GM10248 (cell line): ENCODE measurements at regions not wholly inside any gene's neighbourhood (a gene's known extent, or its start where the extent isn't known, plus 50 kb on each side); places are given as distances from the start of the nearest gene placed in this dataset.

ENCODE experiments used
- CTCF ChIA-PET: fragments of 300-600 bp; sonication (Branson Sonifier 250); formaldehyde crosslinking; extraction: SDS; loops from one replicate; lab custom pipeline; 2021; ENCODE audit warnings: antibody characterized with exemption; lab: Yijun Ruan, JAX
- POLR2A ChIA-PET: fragments of 350-650 bp; sonication (Branson Sonifier 250); formaldehyde crosslinking; extraction: SDS; loops from one replicate; lab custom pipeline; 2020; ENCODE audit warnings: antibody characterized with exemption; lab: Yijun Ruan, JAX
- DNase-seq: peaks from one replicate; pipeline ENCODE4 v3.0.0; 2012; ENCODE audit errors: extremely low spot score
- TF ChIP-seq, protein P1 (sequence below): IDR thresholded peaks from 2 replicates; pipeline ENCODE4 v1.5.1; 2012; ENCODE audit warnings: mild to moderate bottlenecking, low read depth; ENCODE audit errors: extremely low read depth, missing control alignments, control extremely low read depth

DNA sequence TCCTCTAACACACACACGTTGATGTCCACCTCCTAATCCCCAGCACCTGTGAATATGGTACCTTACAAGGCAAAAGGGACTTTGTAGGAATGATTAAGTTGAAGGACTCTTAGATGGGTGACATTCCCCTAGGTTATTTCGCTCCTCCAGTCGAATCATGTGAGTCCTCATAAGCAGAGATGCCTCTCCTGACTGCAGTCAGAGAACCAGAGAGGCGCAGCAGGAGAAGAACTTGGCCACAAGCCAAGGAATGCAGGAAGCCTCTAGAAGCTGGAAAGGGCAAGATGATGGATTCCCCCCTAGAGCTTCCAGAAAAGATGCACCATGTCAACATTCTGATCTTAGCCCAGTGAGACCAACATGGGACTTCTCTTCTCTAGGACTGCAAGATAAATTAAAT, 133.1 kb upstream of the PTPRT start:
- DNase-seq, result no peak
- POLR2A ChIA-PET, result no interaction called here
- TF ChIP-seq, protein P1, sequence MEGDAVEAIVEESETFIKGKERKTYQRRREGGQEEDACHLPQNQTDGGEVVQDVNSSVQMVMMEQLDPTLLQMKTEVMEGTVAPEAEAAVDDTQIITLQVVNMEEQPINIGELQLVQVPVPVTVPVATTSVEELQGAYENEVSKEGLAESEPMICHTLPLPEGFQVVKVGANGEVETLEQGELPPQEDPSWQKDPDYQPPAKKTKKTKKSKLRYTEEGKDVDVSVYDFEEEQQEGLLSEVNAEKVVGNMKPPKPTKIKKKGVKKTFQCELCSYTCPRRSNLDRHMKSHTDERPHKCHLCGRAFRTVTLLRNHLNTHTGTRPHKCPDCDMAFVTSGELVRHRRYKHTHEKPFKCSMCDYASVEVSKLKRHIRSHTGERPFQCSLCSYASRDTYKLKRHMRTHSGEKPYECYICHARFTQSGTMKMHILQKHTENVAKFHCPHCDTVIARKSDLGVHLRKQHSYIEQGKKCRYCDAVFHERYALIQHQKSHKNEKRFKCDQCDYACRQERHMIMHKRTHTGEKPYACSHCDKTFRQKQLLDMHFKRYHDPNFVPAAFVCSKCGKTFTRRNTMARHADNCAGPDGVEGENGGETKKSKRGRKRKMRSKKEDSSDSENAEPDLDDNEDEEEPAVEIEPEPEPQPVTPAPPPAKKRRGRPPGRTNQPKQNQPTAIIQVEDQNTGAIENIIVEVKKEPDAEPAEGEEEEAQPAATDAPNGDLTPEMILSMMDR, result no peak
- CTCF ChIA-PET, result no interaction called here

GRCh38 chr20:43320536-43320935, 130.8 kb upstream of the PTPRT start:
- no peak for DNase-seq
- POLR2A ChIA-PET, result no interaction called here

DNA sequence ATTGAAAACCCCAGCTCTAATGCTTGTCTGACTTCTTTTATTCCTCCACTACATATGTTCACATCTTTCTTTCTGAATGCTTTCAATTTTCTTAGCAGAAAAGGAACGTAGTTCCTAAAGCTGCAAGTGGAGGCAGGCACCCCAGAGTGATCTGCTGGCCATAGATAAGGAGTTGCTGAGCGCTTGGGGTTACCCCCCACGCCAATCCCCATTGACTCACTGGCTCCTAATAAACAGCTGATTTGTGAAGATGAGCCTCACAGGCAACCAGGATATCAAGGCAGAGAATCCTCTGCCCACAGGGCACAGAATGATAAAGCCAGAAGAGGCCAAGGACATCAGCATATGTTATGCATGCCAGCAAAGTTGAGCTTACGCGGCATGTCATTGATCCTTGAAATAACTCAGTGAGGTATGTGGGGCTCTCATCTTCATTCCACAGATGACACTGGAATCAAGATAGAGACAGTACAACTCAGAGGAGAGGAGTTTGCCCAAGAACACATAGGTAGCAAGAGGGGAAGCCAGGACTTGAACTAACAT, 129.1 kb upstream of the PTPRT start:
- TF ChIP-seq, protein P1, result no peak
- ChIA-PET POLR2A (no interaction called here), CTCF (no interaction called here)
- no peak for DNase-seq

More at GRCh38 chr20:43320536-43320935, 130.8 kb upstream of the PTPRT start:
- CTCF ChIA-PET, result no interaction called here
- TF ChIP-seq, protein P1, result no peak

- ChIA-PET CTCF (no interaction called here), POLR2A (no interaction called here)
- no peak for DNase-seq
- TF ChIP-seq, protein P1, result no peak
Measured at GRCh38 chr20:43316271-43316670, 126.6 kb upstream of the PTPRT start.

DNA sequence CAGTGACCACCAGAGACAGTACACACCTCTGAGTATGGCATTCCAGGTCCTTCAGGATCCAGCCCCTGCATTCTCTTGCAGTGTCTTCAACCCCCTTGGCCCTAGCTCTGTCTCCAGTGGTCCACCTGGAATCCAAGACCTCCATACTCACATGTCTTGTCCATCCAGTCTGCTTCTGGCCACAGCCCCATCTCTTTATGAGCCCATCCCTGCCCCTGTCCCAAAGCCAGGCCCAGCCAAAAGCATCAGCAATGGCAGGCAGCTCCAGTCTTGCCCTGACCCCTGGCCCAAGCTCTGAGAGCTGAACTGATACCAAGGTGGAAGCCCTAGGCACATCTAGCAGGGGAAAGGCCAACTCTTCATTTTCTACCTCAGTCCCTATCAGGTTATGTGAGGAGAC, 119.6 kb upstream of the PTPRT start:
- POLR2A ChIA-PET, result no interaction called here
- TF ChIP-seq, protein P1, result no peak
- CTCF ChIA-PET, result no interaction called here
- no peak for DNase-seq

GRCh38 chr20:43306837-43307236, 117.1 kb upstream of the PTPRT start:
- TF ChIP-seq, protein P1, result no peak
- POLR2A ChIA-PET, result no interaction called here
- CTCF ChIA-PET, result no interaction called here
- DNase-seq, result no peak
